WTC11 (cell line): ENCODE measurements at regions not wholly inside any gene's neighbourhood (a gene's known extent, or its start where the extent isn't known, plus 50 kb on each side); places are given as distances from the start of the nearest gene placed in this dataset.

Source experiments
- CREM ChIP-seq: sonication (generic); formaldehyde crosslinking; IDR thresholded peaks from 2 replicates; pipeline ENCODE4 v1.8.1; 2022; ENCODE audit warnings: mild to moderate bottlenecking, missing genetic modification reagents, moderate library complexity
- FOXJ3 ChIP-seq: sonication (generic); formaldehyde crosslinking; IDR thresholded peaks from 2 replicates; pipeline ENCODE4 v1.9.0; 2021; ENCODE audit warnings: missing genetic modification reagents, mild to moderate bottlenecking, borderline replicate concordance
- NFE2L1 ChIP-seq: sonication (generic); formaldehyde crosslinking; IDR thresholded peaks from 2 replicates; pipeline ENCODE4 v1.8.1; 2023; ENCODE audit warnings: missing genetic modification reagents
- NR2C2 ChIP-seq: sonication (generic); formaldehyde crosslinking; IDR thresholded peaks from 2 replicates; pipeline ENCODE4 v1.8.0; 2022; ENCODE audit warnings: mild to moderate bottlenecking, missing genetic modification reagents
- TP53 ChIP-seq: sonication (generic); formaldehyde crosslinking; IDR thresholded peaks from 2 replicates; pipeline ENCODE4 v1.8.1; 2023; ENCODE audit warnings: mild to moderate bottlenecking, missing genetic modification reagents
- ZNF232 ChIP-seq: sonication (generic); formaldehyde crosslinking; IDR thresholded peaks from 2 replicates; pipeline ENCODE4 v1.8.0; 2022; ENCODE audit warnings: mild to moderate bottlenecking, missing genetic modification reagents
- TF ChIP-seq, protein P1 (sequence below): fragments of 200-600 bp; IDR thresholded peaks from 2 replicates; pipeline ENCODE4 v1.8.0; 2022; ENCODE audit warnings: antibody characterized with exemption
- TF ChIP-seq, protein P2 (sequence below): sonication (generic); formaldehyde crosslinking; IDR thresholded peaks from 2 replicates; pipeline ENCODE4 v1.8.1; 2023; ENCODE audit warnings: mild to moderate bottlenecking, missing genetic modification reagents
- TF ChIP-seq, protein P3 (sequence below): sonication (generic); formaldehyde crosslinking; IDR thresholded peaks from 2 replicates; pipeline ENCODE4 v1.8.1; 2023; ENCODE audit warnings: mild to moderate bottlenecking, moderate library complexity, missing genetic modification reagents

GRCh38 chr1:209402697-209403096 is 180.8 kb upstream of the CAMK1G start:
- no peak for TF ChIP-seq NFE2L1
- TF ChIP-seq, protein P1, sequence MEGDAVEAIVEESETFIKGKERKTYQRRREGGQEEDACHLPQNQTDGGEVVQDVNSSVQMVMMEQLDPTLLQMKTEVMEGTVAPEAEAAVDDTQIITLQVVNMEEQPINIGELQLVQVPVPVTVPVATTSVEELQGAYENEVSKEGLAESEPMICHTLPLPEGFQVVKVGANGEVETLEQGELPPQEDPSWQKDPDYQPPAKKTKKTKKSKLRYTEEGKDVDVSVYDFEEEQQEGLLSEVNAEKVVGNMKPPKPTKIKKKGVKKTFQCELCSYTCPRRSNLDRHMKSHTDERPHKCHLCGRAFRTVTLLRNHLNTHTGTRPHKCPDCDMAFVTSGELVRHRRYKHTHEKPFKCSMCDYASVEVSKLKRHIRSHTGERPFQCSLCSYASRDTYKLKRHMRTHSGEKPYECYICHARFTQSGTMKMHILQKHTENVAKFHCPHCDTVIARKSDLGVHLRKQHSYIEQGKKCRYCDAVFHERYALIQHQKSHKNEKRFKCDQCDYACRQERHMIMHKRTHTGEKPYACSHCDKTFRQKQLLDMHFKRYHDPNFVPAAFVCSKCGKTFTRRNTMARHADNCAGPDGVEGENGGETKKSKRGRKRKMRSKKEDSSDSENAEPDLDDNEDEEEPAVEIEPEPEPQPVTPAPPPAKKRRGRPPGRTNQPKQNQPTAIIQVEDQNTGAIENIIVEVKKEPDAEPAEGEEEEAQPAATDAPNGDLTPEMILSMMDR, result no peak
- no peak for TF ChIP-seq ZNF232 (CRISPR knock-in tag)
- TF ChIP-seq TP53 (CRISPR knock-in tag), result no peak
- TF ChIP-seq, protein P2, sequence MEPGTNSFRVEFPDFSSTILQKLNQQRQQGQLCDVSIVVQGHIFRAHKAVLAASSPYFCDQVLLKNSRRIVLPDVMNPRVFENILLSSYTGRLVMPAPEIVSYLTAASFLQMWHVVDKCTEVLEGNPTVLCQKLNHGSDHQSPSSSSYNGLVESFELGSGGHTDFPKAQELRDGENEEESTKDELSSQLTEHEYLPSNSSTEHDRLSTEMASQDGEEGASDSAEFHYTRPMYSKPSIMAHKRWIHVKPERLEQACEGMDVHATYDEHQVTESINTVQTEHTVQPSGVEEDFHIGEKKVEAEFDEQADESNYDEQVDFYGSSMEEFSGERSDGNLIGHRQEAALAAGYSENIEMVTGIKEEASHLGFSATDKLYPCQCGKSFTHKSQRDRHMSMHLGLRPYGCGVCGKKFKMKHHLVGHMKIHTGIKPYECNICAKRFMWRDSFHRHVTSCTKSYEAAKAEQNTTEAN (CRISPR knock-in tag), result no peak
- no peak for TF ChIP-seq NR2C2
- no peak for TF ChIP-seq CREM
- no peak for TF ChIP-seq FOXJ3
- TF ChIP-seq, protein P3, sequence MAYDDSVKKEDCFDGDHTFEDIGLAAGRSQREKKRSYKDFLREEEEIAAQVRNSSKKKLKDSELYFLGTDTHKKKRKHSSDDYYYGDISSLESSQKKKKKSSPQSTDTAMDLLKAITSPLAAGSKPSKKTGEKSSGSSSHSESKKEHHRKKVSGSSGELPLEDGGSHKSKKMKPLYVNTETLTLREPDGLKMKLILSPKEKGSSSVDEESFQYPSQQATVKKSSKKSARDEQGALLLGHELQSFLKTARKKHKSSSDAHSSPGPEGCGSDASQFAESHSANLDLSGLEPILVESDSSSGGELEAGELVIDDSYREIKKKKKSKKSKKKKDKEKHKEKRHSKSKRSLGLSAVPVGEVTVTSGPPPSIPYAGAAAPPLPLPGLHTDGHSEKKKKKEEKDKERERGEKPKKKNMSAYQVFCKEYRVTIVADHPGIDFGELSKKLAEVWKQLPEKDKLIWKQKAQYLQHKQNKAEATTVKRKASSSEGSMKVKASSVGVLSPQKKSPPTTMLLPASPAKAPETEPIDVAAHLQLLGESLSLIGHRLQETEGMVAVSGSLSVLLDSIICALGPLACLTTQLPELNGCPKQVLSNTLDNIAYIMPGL (CRISPR knock-in tag), result no peak
